Fibroblast of lung (primary cell): ENCODE measurements at regions not wholly inside any gene's neighbourhood (a gene's known extent, or its start where the extent isn't known, plus 50 kb on each side); places are given as distances from the start of the nearest gene placed in this dataset.

Experiments
- DNase-seq, 2 donors: peaks; one replicate each; pipeline versions ENCODE4 v3.0.0 to v3.0.0-alpha.2; 2010; ENCODE audit warnings: low read depth in 2 of 2
- H2AFZ ChIP-seq: 2 replicates; pipeline ENCODE4 v1.5.1; 2012; ENCODE audit warnings: low read length, control low read depth, inconsistent platforms
- H3K27ac ChIP-seq: 2 replicates; pipeline ENCODE4 v1.5.1; 2011; ENCODE audit warnings: low read length, control low read depth; ENCODE audit not compliant: insufficient read depth
- H3K27me3 ChIP-seq: 2 replicates; pipeline ENCODE4 v1.5.1; 2011; ENCODE audit warnings: mild to moderate bottlenecking, low read length; ENCODE audit not compliant: control insufficient read depth, insufficient read depth
- H3K36me3 ChIP-seq: 2 replicates; pipeline ENCODE4 v1.5.1; 2011; ENCODE audit warnings: low read length; ENCODE audit not compliant: control insufficient read depth, insufficient read depth
- H3K4me1 ChIP-seq: 2 replicates; pipeline ENCODE4 v1.5.1; 2011; ENCODE audit warnings: low read length; ENCODE audit not compliant: control insufficient read depth, insufficient read depth; ENCODE audit errors: extremely low read depth
- H3K4me2 ChIP-seq: 2 replicates; pipeline ENCODE4 v1.5.1; 2011; ENCODE audit warnings: low read length, control low read depth; ENCODE audit not compliant: insufficient read depth; ENCODE audit errors: extremely low read depth
- H3K4me3 ChIP-seq, 4 experiments: fragments of 200-600 bp in 1 of 4; sonication (generic) in 1 of 4; replicated peaks in 1 of 4; 2 replicates each; pipeline ENCODE4 v1.5.1; 2011 to 2016; ENCODE audit warnings: low read length in 4 of 4, low read depth in 3 of 4, mild to moderate bottlenecking in 3 of 4, control low read depth in 2 of 4, inconsistent platforms in 1 of 4, mixed read lengths in 1 of 4; ENCODE audit not compliant: insufficient read depth in 1 of 4; ENCODE audit errors: control extremely low read depth in 1 of 4
- H3K79me2 ChIP-seq: 2 replicates; pipeline ENCODE4 v1.5.1; 2012; ENCODE audit warnings: mild to moderate bottlenecking, low read length, inconsistent platforms; ENCODE audit not compliant: control insufficient read depth, insufficient read depth
- H3K9ac ChIP-seq: 2 replicates; pipeline ENCODE4 v1.5.1; 2011; ENCODE audit warnings: mild to moderate bottlenecking, low read length, control low read depth; ENCODE audit not compliant: insufficient read depth
- H3K9me3 ChIP-seq: 2 replicates; pipeline ENCODE4 v1.5.1; 2012; ENCODE audit warnings: low read depth, low read length; ENCODE audit not compliant: control insufficient read depth, insufficient read depth
- H4K20me1 ChIP-seq: 2 replicates; pipeline ENCODE4 v1.5.1; 2011; ENCODE audit warnings: low read length; ENCODE audit not compliant: control insufficient read depth, insufficient read depth; ENCODE audit errors: extremely low read depth
- CTCF ChIP-seq, 2 donors: IDR thresholded peaks in 1 of 2; conservative IDR thresholded peaks in 1 of 2; 1 replicate in 1 of 2; 2 replicates in 1 of 2; pipeline ENCODE4 v1.5.1; 2011 to 2012; ENCODE audit warnings: low read length in 2 of 2, control low read depth in 1 of 2, inconsistent platforms in 1 of 2, low read depth in 1 of 2, mild to moderate bottlenecking in 1 of 2
- EZH2 ChIP-seq: IDR thresholded peaks from 2 replicates; pipeline ENCODE4 v1.5.1; 2012; ENCODE audit warnings: low read length, control low read depth, mild to moderate bottlenecking; ENCODE audit errors: missing control alignments

DNA sequence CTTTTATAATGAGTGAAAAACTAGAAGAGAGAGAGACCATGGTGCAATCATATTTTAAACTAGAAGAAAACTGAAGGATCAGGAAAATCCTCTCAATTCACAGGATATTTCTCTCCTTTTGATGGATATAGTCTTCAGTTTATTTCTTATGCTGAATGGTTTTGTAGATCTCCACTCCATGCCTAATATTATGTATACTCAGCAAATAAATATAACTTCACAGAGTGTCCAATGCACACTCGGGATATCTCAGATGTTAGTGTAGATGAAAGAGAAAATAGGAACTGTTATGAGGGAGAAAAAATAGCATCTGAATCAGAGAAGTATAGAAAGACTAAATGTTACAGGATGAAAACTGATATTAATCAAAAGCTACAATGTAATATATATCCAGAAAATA, 1324.5 kb upstream of the PIK3C3 start:
- Histone ChIP-seq H3K9ac (no peak overlapping the region), H3K4me3 (no peak overlapping the region), H2AFZ (no peak overlapping the region), H3K27me3 (no peaks in the 10 kb centered on the region), H3K79me2 (no peaks in the 10 kb centered on the region), H3K9me3 (no peaks in the 10 kb centered on the region), H3K4me2 (no peak overlapping the region), H4K20me1 (no peaks in the 10 kb centered on the region), H3K36me3 (no peaks in the 10 kb centered on the region), H3K4me1 (no peaks in the 10 kb centered on the region), H3K27ac (no peak overlapping the region)
- TF ChIP-seq CTCF (conservative IDR thresholded peaks at IDR 0.05 in 1 of 2, IDR thresholded peaks at IDR 0.05 in 1 of 2; ENCODE audit: low read depth in 1 of 2, low read length in 2 of 2): no peak
- TF ChIP-seq EZH2: no peak
- DNase-seq: no peak

GRCh38 chr18:40624959-40625358, 1330.1 kb upstream of the PIK3C3 start:
- H3K9ac ChIP-seq: no peak overlapping the region
- no peaks in the 10 kb centered on the region for H4K20me1 ChIP-seq
- H2AFZ ChIP-seq: no peak overlapping the region
- no peaks in the 10 kb centered on the region for H3K36me3 ChIP-seq
- H3K9me3 ChIP-seq: no peaks in the 10 kb centered on the region
- H3K4me2 ChIP-seq: no peak overlapping the region
- H3K27ac ChIP-seq: no peak overlapping the region
- no peak for TF ChIP-seq EZH2
- TF ChIP-seq CTCF (conservative IDR thresholded peaks at IDR 0.05 in 1 of 2, IDR thresholded peaks at IDR 0.05 in 1 of 2; ENCODE audit: low read depth in 1 of 2, low read length in 2 of 2): no peak
- H3K4me3 ChIP-seq: no peak overlapping the region
- H3K27me3 ChIP-seq: no peaks in the 10 kb centered on the region
- no peak for DNase-seq
- H3K79me2 ChIP-seq: no peaks in the 10 kb centered on the region
- H3K4me1 ChIP-seq: no peaks in the 10 kb centered on the region

GRCh38 chr18:40613721-40614120, 1341.3 kb upstream of the PIK3C3 start:
- H3K36me3 ChIP-seq: no peaks in the 10 kb centered on the region
- H4K20me1 ChIP-seq: no peaks in the 10 kb centered on the region
- H2AFZ ChIP-seq: no peak overlapping the region
- no peak for DNase-seq
- no peaks in the 10 kb centered on the region for H3K4me1 ChIP-seq
- H3K27ac ChIP-seq: no peak overlapping the region
- no peaks in the 10 kb centered on the region for H3K27me3 ChIP-seq
- no peak overlapping the region for H3K4me3 ChIP-seq
- no peaks in the 10 kb centered on the region for H3K79me2 ChIP-seq
- no peak overlapping the region for H3K9ac ChIP-seq
- H3K9me3 ChIP-seq: no peaks in the 10 kb centered on the region
- no peak overlapping the region for H3K4me2 ChIP-seq
- TF ChIP-seq EZH2 (no peak), CTCF (conservative IDR thresholded peaks at IDR 0.05 in 1 of 2, IDR thresholded peaks at IDR 0.05 in 1 of 2; ENCODE audit: low read depth in 1 of 2, low read length in 2 of 2) (no peak)
